Hepatocyte (in vitro differentiated cells): ENCODE measurements at regions not wholly inside any gene's neighbourhood (a gene's known extent, or its start where the extent isn't known, plus 50 kb on each side); places are given as distances from the start of the nearest gene placed in this dataset.

ENCODE experiments used
- CTCF ChIP-seq: fragments of 200-600 bp; sonication (generic); IDR thresholded peaks from 2 replicates; pipeline ENCODE4 v1.5.1; 2016; ENCODE audit warnings: antibody characterized with exemption, mild to moderate bottlenecking; ENCODE audit not compliant: poor library complexity
- EZH2 ChIP-seq: fragments of 200-600 bp; sonication (generic); IDR thresholded peaks from 2 replicates; pipeline ENCODE4 v1.6.1; 2016; ENCODE audit warnings: antibody characterized with exemption, mild to moderate bottlenecking, borderline replicate concordance
- EZH2phosphoT487 ChIP-seq: fragments of 200-600 bp; sonication (generic); IDR thresholded peaks from one replicate; pipeline ENCODE4 v1.6.1; 2018; ENCODE audit warnings: antibody characterized with exemption, mild to moderate bottlenecking, low read depth, moderate library complexity; ENCODE audit not compliant: unreplicated experiment, severe bottlenecking

- TF ChIP-seq CTCF (no peak), EZH2phosphoT487 (no peak), EZH2 (no peak)
These were observed 94.3 kb downstream of the SLC17A6 start for GRCh38 chr11:22432291-22433093.
